Hepatocyte (in vitro differentiated cells): ENCODE measurements at regions not wholly inside any gene's neighbourhood (a gene's known extent, or its start where the extent isn't known, plus 50 kb on each side); places are given as distances from the start of the nearest gene placed in this dataset.

ENCODE experiments used
- CTCF ChIP-seq: fragments of 200-600 bp; sonication (generic); IDR thresholded peaks from 2 replicates; pipeline ENCODE4 v1.5.1; 2016; ENCODE audit warnings: antibody characterized with exemption, mild to moderate bottlenecking; ENCODE audit not compliant: poor library complexity
- EZH2 ChIP-seq: fragments of 200-600 bp; sonication (generic); IDR thresholded peaks from 2 replicates; pipeline ENCODE4 v1.6.1; 2016; ENCODE audit warnings: antibody characterized with exemption, mild to moderate bottlenecking, borderline replicate concordance

- TF ChIP-seq CTCF (no peak), EZH2 (no peak)
These were observed 56.3 kb upstream of the S1PR3 start for GRCh38 chr9:88934876-88935535.
